HG03064 (cell line): ENCODE measurements at regions not wholly inside any gene's neighbourhood (a gene's known extent, or its start where the extent isn't known, plus 50 kb on each side); places are given as distances from the start of the nearest gene placed in this dataset.
"Not testable (repeated sequence)": the region's sequence is repeated elsewhere in the genome, so short reads cannot be mapped to it uniquely, and the experiment has no call there.

ENCODE experiments used
- ATAC-seq: cut with Tn5 transposase; IDR thresholded peaks from one replicate; pipeline ENCODE4 v1.9.1; 2021; ENCODE audit warnings: low read depth; ENCODE audit not compliant: unreplicated experiment

GRCh38 chr5:98503616-98504015 lies 269.8 kb upstream of the RGMB start:
- no peak for ATAC-seq

GRCh38 chr5:98504505-98504904 lies 269.0 kb upstream of the RGMB start:
- no peak for ATAC-seq

GRCh38 chr5:98510143-98510985 lies 263.1 kb upstream of the RGMB start:
- ATAC-seq, result no peak

GRCh38 chr5:98513380-98513779 lies 260.1 kb upstream of the RGMB start:
- ATAC-seq, result no peak

GRCh38 chr5:98514215-98514614 lies 259.2 kb upstream of the RGMB start:
- ATAC-seq, result no peak

GRCh38 chr5:98516701-98517100 lies 256.8 kb upstream of the RGMB start:
- ATAC-seq, result no peak

- ATAC-seq, result no peak
These were observed 255.7 kb upstream of the RGMB start for GRCh38 chr5:98517560-98518366.

GRCh38 chr5:98518754-98519153 lies 254.7 kb upstream of the RGMB start:
- ATAC-seq, result no peak

- ATAC-seq, result no peak
These were observed 253.9 kb upstream of the RGMB start for GRCh38 chr5:98519571-98519970.

DNA sequence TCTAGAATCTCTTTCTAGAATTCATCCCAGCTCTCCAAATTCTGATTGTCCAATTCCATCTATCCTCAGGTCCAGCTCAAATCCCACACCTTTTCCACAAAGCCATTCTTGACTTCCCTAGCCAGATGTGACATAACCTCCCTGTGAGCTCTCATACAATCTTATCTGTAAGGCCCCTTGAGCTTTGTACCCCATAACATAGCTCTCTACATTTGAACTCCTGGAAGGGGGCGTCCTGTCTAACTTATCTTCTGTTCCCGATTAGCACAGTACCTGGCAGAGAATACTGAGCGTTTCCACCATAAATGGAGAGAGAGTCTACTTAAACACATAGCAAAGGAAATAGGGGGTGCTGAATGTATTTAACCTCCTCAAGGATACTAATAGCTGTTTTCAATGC lies 251.6 kb upstream of the RGMB start:
- ATAC-seq, result no peak

GRCh38 chr5:98524773-98525172 lies 248.7 kb upstream of the RGMB start:
- ATAC-seq, result no peak

DNA sequence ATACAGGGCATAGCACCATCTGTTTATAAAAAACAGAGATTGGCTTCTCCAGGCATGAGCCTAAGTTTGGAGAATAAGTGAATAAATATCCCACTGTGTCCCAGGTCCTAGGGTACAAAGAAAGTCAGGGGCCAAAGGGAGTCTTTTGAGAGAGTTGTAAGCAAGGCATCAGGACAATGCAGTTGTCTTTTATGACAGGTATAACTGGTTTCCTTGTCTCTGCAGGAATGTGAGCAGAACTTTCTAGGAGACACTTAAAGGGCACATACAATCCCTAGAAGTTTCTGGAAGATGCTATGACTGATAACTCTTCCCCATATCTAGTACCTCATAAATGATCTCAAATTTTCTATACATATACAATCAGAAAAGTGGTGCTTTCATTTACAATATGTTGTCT lies 245.6 kb upstream of the RGMB start:
- no peak for ATAC-seq

- ATAC-seq, result no peak
These were observed 244.1 kb upstream of the RGMB start for GRCh38 chr5:98529321-98529720.

DNA sequence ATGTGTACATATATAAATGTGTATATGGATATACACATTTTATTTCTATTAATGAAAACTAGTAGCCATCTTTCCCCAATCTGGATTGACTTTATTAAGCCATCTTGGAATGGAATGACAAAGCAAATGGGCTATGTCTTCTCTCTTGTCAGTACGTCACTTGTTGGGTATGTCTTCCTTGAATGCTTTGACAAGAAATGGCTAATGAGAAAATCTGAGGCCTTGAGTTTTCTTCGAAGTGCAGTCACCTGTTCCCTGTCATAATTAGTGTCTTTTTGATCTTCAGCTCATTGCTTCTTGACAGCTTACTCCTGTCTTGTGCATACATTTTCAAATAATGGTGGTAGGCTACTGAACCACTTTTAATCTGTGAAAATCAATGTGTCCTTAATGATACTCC lies 243.2 kb upstream of the RGMB start:
- no peak for ATAC-seq

GRCh38 chr5:98535901-98536300 lies 237.6 kb upstream of the RGMB start:
- ATAC-seq, result no peak

DNA sequence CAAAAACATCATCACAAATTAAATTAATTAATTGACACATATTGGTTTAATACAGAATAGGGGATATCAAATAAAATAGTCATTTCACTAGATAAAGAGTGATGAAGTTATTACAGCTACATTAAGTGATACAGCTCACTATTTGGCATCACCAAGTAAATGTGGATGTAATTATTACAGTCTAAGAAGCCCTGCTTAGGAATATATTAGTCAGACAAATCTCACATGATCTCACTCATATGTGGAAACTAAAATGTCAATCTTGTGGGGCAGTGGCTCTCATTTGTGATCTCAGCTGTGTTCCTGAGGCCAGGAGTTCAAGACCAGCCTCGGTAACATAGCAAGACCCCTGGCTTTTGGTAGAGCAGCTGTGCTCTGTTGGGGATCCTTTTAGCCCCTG lies 233.4 kb upstream of the RGMB start:
- no peak for ATAC-seq

DNA sequence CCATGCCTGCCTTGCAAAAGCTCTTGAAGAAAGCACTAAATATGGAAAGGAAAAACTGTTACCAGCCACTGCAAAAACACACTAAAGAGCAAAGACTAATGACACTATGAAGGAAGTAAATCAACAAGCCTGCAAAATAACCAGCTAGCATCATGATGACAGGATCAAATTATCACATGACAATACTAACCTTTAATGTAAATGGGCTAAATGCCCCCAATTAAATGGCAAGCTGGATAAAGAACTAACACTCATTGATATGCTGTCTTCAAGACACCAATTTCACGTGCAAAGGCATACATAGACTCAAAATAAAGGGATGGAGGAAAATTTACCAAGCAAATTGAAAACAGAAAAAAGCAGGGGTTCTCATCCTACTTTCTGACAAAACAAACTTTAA lies 231.8 kb upstream of the RGMB start:
- no peak for ATAC-seq

DNA sequence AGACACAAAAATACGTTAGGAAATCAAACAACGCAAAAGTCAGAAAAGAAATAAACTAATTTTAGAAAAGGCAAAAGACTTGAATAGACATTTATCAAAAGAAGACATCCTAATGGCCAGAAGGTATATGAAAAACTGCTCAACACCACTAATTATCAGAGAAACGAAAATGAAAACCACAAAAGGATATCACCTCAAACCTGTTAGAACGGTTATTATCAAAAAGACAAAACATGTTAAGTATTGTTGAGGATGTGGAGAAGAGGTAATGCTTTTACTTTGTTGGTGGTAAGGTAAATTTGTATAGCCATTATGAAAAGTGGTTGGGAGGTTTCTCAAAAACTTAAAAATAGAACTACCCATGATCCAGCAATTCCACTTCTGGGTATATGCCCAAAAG lies 230.0 kb upstream of the RGMB start:
- no peak for ATAC-seq

DNA sequence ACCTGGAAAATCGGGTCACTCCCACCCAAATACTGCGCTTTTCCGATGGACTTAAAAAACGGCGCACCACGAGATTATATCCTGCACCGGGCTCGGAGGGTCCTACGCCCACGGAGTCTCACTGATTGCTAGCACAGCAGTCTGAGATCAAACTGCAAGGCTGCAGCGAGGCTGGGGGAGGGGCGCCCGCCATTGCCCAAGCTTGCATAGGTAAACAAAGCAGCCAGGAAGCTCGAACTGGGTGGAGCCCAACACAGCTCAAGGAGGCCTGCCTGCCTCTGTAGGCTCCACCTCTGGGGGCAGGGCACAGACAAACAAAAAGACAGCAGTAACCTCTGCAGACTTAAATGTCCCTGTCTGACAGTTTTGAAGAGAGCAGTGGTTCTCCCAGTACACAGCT lies 226.5 kb upstream of the RGMB start:
- not testable (repeated sequence) for ATAC-seq

DNA sequence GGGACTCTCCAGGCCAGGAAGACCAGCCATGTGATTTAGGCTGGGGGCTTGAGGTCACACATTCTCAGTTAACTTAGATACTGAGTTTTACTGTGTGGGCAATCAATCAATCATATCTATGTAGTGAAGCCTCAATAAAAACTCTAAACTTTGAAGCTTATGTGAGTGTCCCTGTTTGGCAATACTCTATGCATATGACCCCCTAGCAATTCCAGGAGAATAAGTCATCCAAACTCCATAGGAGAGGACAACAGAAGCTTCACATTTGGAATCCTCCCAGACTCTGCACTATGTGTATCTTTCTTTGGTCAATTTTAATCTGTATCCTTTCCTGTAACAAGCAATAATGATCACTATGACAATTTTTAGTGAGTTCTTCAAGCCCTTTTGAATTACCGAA lies 216.8 kb upstream of the RGMB start:
- no peak for ATAC-seq

GRCh38 chr5:98557916-98558315 lies 215.5 kb upstream of the RGMB start:
- no peak for ATAC-seq
